NCI-H82 treated with DMSO at 0.1 percent for 48 hours (cell line): ENCODE measurements at regions not wholly inside any gene's neighbourhood (a gene's known extent, or its start where the extent isn't known, plus 50 kb on each side); places are given as distances from the start of the nearest gene placed in this dataset.

Source experiments
- DNase-seq: peaks from one replicate; lab custom pipeline; 2025; ENCODE audit not compliant: unreplicated experiment; lab: John Stamatoyannopoulos, UW

DNA sequence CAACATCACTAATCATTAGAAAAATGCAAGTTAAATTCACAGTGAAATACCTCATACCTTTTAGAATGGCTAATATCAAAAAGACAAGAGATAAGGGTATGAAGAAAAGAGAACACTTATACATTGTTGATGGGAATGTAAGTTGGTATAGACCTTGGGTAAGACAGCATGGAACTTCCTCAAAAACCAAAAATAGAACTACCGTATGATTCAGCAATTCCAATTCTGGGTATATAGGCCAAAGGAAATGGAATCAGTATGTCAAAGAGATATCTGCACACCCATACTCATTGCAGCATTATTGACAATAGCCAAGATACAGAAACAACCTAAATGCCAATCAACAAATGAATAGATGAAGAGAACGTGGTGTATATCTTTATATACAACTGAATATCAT, 166.8 kb upstream of the LRRN1 start:
- DNase-seq, result no peak

DNA sequence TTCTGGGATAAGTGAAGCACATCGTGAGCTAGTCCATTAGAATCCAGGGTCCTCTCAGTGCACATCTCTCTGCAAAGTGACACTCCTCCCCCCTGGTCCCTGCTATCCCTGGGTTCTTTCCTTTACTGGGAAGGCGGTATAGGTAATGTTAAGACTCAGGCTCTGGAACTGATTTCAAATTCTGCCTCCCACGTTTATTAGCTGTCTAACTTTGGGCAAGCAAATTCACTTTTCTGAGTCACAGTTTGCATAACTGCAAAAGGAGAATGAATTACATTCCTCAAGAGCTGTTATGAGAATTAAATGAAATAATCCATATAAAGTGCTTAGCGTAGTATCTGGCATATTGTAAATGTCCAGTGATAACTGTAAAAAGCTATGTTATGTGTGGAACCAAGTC, 168.1 kb upstream of the LRRN1 start:
- no peak for DNase-seq

DNA sequence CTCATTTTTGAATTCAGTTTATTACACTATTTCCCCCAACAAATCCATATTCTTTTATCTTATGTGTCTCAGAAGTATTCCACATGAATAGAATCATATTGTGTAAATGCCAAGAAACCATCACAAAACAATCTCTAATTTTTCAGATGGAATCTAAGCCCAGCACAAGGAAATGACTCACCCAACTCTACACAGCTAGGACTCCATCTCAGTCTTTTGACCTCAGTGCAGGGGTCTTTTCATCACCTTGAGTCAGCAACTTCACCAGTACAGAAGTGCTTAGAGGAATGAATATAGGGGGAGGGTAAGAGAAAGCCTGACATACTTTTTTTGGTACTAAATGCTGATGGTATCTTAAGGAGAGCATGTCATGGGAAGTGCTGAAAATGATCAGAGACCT, 169.3 kb upstream of the LRRN1 start:
- no peak for DNase-seq

DNA sequence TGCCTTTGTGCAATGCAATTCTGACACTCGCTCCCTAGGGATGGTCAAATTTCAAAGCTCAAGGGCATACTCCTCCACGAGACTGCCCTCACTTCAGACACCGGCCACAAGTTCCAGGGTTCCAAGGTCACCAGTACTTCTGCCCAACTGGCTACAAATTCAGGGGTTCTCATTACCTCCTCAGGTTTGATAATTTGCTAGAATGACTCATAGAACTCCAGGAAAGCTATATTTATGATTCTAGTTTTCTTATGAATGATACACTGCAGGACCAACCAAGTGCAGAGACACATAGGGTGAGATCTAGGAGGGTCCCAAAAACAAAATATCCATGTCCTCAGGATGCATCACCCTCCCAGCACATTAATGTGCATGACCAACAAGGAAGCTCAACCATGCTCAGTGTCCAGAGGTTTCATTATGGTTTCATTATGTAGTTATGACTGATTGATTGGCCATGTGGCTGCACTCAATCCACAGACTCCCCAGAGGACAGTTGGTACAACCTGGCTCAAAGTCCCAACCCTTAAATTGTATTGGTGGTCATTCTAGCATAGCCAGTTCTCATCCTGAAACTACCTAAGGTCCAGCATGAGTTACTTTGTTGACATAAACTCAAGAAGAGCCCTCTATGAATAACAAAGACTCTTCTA, 170.4 kb upstream of the LRRN1 start:
- DNase-seq, result no peak

GRCh38 chr3:3627114-3627513, 172.1 kb upstream of the LRRN1 start:
- DNase-seq, result no peak

DNA sequence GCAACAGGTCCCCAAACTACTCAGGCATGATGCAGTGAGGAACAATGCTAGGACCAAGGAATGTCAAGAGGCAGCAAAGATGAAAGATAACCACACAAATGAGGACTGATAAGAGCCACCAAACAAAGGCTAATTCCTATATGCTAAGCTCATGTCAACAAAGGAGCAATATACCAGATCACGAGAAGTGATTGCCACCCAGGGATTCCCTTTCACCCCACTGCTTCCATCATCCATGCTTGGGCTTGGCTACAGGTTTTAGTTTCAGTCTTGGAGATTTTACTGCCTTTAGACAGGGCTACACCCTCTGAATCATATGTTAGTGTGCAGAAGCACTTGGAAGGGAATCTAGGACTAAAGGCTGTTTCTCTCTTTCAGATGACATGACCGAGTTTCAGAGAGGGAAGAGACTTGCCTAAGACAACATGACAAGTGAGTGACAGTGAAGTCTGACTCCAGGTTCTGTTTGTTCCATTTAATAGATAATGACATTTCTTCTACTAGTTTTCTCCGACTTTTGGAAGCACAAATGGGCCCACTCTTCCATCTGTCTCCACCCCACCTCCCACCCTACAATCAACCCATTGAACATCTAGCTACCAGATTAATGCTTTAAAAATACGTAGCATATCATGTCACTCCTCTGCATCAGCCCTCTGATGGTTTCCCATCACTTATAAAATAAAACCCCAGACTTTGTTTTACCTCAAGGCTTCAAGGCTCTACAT, 173.5 kb upstream of the LRRN1 start:
- DNase-seq, result no peak

DNA sequence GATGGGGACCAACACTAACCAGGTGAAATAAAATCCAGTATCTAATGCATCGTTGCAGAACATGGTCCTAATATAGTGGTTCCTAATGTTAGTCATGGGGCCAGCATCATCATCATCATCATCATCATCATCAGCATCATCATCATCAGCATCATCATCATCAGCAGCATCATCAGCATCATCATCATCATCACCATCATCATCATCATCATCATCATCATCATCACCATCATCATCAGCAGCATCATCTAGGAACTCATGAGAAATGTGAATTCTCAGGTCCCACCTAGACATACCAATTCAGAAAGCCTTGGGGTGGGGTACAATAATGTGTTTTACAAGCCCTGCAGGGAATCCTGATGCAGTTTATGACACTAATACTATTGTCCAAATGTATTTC, 179.4 kb upstream of the LRRN1 start:
- no peak for DNase-seq

DNA sequence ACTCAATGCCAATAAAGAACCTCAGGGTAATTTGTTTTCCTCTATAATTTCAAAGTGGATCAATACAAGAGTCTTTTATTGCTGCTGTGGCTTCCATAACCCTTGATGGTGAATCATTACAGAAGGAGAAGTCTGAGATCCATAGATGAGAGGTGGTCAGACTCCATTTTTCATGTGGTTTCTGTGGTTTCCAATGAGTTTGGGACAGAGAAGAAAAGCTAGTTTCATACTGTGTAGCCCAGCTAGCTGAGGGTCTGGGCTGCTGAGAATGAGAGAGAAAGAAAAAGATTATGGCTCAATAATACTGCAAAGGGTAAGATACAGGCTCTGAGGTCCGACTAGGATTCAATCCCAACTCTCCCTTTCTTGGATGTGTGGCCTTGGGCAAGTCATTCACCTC, 180.6 kb upstream of the LRRN1 start:
- DNase-seq, result no peak

GRCh38 chr3:3615533-3615932, 183.7 kb upstream of the LRRN1 start:
- no peak for DNase-seq

- DNase-seq, result no peak
Measured at GRCh38 chr3:3610581-3611298, 188.5 kb upstream of the LRRN1 start.

DNA sequence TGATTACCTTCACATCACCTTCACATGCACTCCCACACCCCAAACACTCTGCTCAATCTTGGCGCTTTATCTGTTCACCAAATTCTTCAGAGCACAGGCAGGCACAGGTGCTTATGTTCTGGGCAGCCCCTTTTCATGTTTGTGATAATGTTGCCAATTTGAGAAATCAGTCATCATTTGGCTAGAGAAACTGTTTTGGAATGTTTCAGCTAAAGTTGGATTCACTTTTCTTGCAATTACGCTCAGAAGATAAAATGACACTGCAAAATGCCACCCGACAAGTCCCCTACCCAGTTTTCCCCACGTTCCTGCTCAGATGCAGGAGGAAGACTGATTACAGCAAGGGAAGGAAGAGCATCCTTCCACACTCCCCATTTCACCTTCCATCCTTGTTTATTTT, 192.9 kb upstream of the LRRN1 start:
- DNase-seq, result no peak

- DNase-seq, result no peak
Measured at GRCh38 chr3:3605226-3605625, 194.0 kb upstream of the LRRN1 start.

- DNase-seq, result no peak
Measured at GRCh38 chr3:3603351-3603750, 195.9 kb upstream of the LRRN1 start.

GRCh38 chr3:3600665-3601340, 198.4 kb upstream of the LRRN1 start:
- DNase-seq, result no peak

DNA sequence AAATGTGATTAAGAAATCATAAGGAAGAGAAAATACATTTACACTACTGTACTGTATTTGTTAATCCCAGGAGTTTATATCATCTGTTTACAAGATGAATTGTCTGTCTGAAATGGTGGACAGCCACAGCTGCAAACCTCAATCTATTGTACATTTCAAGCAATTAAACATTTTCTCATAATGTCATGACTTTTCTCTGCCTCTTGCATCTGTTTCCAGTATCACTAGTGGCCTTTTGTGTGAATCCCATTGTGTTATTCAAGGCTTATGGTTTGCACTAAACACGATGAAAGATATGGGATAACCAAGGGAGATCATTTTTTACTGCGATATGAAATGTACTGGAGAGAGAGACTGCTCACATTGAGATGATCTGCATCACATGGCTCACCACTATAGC, 200.2 kb upstream of the LRRN1 start:
- DNase-seq, result no peak

DNA sequence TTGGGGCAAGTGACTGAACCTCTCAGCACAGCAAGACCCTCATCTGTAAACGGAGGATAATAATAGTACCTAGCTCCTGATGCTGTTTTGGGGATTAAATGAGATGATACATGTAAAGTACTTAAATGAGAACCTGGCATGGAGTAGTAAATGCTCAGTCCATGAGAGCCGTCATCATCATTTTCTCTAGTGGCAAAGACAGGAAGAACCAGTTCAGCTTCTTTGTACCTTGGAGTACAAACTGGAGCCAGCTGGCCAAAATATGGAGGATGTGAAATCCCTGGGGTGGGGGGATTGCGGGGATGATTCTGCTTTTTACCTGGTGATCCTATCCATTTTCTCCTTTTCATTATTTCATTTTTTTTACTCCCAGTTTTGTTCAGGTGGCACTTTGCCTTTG, 204.2 kb upstream of the LRRN1 start:
- no peak for DNase-seq

DNA sequence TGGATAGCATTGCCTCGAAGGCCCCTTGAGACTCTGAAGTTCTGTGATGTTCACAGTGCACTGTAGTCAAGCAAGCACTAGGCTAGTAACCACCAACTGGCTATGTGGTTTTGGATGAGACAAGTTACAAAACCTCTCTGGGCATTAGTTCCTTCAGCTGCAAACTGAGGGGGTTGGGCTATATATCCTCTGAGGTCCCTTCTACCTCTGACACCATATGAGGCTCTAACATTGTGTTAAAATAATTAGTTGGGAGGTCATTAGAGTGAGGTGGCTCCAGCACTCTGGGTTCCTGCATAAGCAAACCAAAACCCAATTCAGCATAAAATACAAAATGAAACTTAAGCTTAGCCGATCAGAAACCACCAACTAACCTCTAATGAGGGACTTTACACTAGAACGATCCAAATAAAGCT, 209.5 kb upstream of the LRRN1 start:
- DNase-seq, result no peak

DNA sequence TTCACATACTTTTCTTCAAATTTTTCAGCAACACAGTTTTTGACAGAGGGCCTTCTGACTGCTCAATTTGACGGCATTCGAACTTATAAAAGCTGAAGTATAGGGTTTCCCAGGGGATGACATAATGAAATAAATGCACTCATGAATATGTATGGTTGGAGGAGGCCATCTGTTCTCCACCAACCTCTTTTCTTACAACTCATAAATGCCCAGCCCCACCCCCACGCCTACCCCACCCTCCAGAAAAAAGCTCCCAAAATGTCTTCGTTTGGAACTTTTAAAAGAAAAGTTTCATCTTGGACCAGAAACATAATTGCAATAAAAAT, 211.6 kb upstream of the LRRN1 start:
- DNase-seq, result no peak

DNA sequence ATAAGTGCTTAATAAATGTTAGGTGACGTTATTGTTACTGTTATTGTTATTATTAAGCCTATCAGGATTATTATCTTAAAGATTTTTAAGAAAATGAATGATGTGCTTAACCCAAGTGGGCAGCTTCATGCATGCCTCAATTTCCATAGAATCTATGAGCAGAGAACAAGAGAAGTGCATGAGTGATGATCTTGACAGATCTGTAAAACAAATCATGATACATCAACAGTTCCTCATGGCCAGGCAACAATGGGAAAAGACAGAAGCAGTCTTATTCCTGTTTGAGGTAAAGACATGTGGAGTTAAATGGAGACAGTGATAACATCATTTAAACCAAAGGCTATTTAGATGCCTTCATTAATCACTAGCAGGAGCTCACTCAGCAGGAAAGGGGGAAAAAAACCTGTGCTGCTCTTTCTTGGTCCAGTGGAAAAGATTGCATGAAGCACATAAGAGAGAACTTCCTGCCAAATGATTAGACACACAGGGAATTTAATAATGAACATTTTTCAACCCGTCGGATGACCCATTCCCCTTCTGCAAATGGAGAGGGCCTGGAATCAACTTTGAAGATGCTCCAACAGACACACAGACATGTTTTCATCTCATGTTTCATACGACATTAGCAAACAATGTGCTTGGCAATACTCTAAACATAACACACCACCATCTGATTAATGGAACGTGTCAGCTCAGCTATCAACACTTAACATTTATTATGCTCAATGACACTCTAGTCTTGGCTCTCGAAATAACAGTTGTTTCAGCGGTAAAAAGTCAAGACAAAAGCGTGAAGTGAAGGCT, 212.2 kb upstream of the LRRN1 start:
- DNase-seq, result no peak

DNA sequence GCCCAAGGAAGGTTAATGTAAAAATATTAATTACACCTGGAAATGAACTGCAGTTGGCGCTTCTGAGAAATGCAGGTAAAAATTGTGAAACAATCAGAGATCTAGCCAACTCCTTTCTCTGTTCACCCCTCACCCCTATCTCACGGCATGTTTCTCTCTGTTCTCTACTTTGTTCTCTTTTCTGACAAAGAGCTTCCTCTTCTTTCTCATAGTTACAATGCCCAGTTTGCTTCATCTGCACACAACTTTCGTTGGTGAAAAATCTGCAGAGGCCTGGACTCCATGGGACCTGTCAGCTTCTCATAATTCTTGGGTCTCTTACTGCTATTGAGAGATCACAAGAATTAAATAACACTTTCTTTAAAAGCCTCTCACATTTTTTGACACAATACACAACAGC, 212.9 kb upstream of the LRRN1 start:
- DNase-seq, result no peak

DNA sequence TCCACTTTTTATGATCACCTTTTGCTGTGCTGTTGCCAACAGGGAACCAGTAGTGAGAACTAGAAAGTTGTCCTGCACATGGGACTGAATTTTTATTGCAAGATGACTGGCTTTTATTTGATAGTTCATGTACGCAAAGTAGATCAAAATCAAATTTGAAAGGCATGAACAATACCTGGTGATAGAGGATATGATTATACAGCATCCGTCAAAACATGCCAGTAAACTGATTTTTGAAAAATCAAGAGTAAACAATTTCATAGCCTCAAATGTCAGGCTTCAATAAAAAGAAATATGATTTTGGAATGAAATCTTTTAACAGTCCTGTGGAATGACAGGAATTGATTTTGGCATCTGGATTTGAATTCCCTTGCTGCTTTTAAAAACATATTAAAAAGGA, 219.6 kb upstream of the LRRN1 start:
- DNase-seq, result no peak
